CD4-positive, alpha-beta memory T cell (primary cell): ENCODE measurements at regions not wholly inside any gene's neighbourhood (a gene's known extent, or its start where the extent isn't known, plus 50 kb on each side); places are given as distances from the start of the nearest gene placed in this dataset.

Experiments used
- CTCF ChIA-PET: fragments of 350-600 bp; sonication (Branson Sonifier 250); formaldehyde crosslinking; loops from one replicate; lab custom pipeline; 2021; ENCODE audit warnings: inconsistent platforms; ENCODE audit not compliant: partially characterized antibody; lab: Charles Lee
- POLR2A ChIA-PET: fragments of 350-600 bp; sonication (Branson Sonifier 250); formaldehyde crosslinking; loops from one replicate; lab custom pipeline; 2021; ENCODE audit not compliant: partially characterized antibody; lab: Charles Lee
- DNase-seq, 5 donors: peaks; one replicate each; pipeline versions ENCODE4 v3.0.0 to v3.0.0-alpha.2; 2020 to 2022; ENCODE audit warnings: mixed read lengths in 1 of 5
- H3K27ac ChIP-seq: one replicate; pipeline ENCODE4 v1.7.0; 2013; ENCODE audit warnings: low read depth, low read length
- H3K27me3 ChIP-seq: 2 replicates; pipeline ENCODE4 v1.7.0; 2013; ENCODE audit warnings: mild to moderate bottlenecking, low read length, moderate library complexity; ENCODE audit not compliant: insufficient read depth
- H3K36me3 ChIP-seq: 2 replicates; pipeline ENCODE4 v1.7.0; 2013; ENCODE audit warnings: mild to moderate bottlenecking, low read length, moderate library complexity; ENCODE audit not compliant: insufficient read depth
- H3K4me1 ChIP-seq: 2 replicates; pipeline ENCODE4 v1.7.0; 2013; ENCODE audit warnings: mild to moderate bottlenecking, low read length, moderate library complexity; ENCODE audit not compliant: insufficient read depth
- H3K4me3 ChIP-seq, 2 donors: one replicate each; pipeline ENCODE4 v1.7.0; 2013; ENCODE audit warnings: low read length in 2 of 2, mild to moderate bottlenecking in 1 of 2
- H3K9me3 ChIP-seq, 2 donors: one replicate each; pipeline ENCODE4 v1.7.0; 2013; ENCODE audit warnings: low read length in 2 of 2, control low read depth in 1 of 2; ENCODE audit not compliant: control insufficient read depth in 1 of 2
- H3K27ac Mint-ChIP-seq, 7 donors: one replicate each; pipeline ENCODE4 v1.8.0; 2020 to 2021; ENCODE audit warnings: mixed read lengths in 7 of 7, mild to moderate bottlenecking in 6 of 7, inconsistent platforms in 3 of 7, moderate library complexity in 3 of 7
- H3K27me3 Mint-ChIP-seq, 2 donors: one replicate each; pipeline ENCODE4 v1.8.0; 2020 to 2021; ENCODE audit warnings: mixed read lengths in 2 of 2
- H3K36me3 Mint-ChIP-seq, 2 donors: one replicate each; pipeline ENCODE4 v1.8.0; 2020 to 2021; ENCODE audit warnings: mixed read lengths in 2 of 2, inconsistent platforms in 1 of 2, mild to moderate bottlenecking in 1 of 2
- H3K4me1 Mint-ChIP-seq, 4 donors: one replicate each; pipeline ENCODE4 v1.8.0; 2020 to 2021; ENCODE audit warnings: mixed read lengths in 4 of 4, mild to moderate bottlenecking in 1 of 4
- H3K4me3 Mint-ChIP-seq, 8 donors: one replicate each; pipeline ENCODE4 v1.8.0; 2020 to 2021; ENCODE audit warnings: mixed read lengths in 8 of 8, mild to moderate bottlenecking in 7 of 8, moderate library complexity in 6 of 8, inconsistent platforms in 3 of 8
- H3K9me3 Mint-ChIP-seq, 8 donors: one replicate each; pipeline ENCODE4 v1.8.0; 2020 to 2021; ENCODE audit warnings: mixed read lengths in 8 of 8, mild to moderate bottlenecking in 5 of 8, inconsistent platforms in 3 of 8, moderate library complexity in 1 of 8
- intact Hi-C: fragments of 100-400 bp; cut with micrococcal nuclease; formaldehyde crosslinking; loops from one replicate; pipeline ENCODE4 v1.15.1; 2023

- ChIA-PET POLR2A (interaction anchor here (0.5 kb wide), 1 partner anchor 340 kb away, joined by 3 read pairs; no protein-coding TSS in a partner anchor), CTCF (no interaction called here)
- H3K4me3 ChIP-seq: no peak overlapping the region
These were observed 112.8 kb upstream of the GLS start for GRCh38 chr2:190767821-190768220.

GRCh38 chr2:190769258-190769657 is 111.4 kb upstream of the GLS start:
- intact Hi-C loops: no loop called here
- Mint-ChIP-seq H3K27ac (no peak overlapping the region), H3K36me3 (no peaks in the 10 kb centered on the region), H3K4me3 (no peak overlapping the region), H3K9me3 (peaks cover 0 to 2% (median 0%) of the 10 kb centered on the region in 8 donors), H3K27me3 (no peaks in the 10 kb centered on the region), H3K4me1 (no peaks in the 10 kb centered on the region)
- POLR2A ChIA-PET: no interaction called here
- CTCF ChIA-PET: no interaction called here
- no peaks in the 10 kb centered on the region for H3K9me3 ChIP-seq
- no peaks in the 10 kb centered on the region for H3K4me1 ChIP-seq
- H3K27ac ChIP-seq: no peak overlapping the region
- no peaks in the 10 kb centered on the region for H3K36me3 ChIP-seq
- DNase-seq: no peak
- H3K27me3 ChIP-seq: no peaks in the 10 kb centered on the region
- no peak overlapping the region for H3K4me3 ChIP-seq

More at GRCh38 chr2:190767821-190768220, 112.8 kb upstream of the GLS start:
- no peak overlapping the region for H3K27ac ChIP-seq
- intact Hi-C loops: no loop called here
- H3K27me3 Mint-ChIP-seq: no peaks in the 10 kb centered on the region
- peaks cover 0 to 2% (median under 1%) of the 10 kb centered on the region in 4 donors for H3K4me1 Mint-ChIP-seq
- H3K36me3 ChIP-seq: no peaks in the 10 kb centered on the region
- H3K27ac Mint-ChIP-seq: no peak overlapping the region
- H3K36me3 Mint-ChIP-seq: no peaks in the 10 kb centered on the region
- no peaks in the 10 kb centered on the region for H3K27me3 ChIP-seq
- H3K9me3 ChIP-seq: no peaks in the 10 kb centered on the region
- H3K9me3 Mint-ChIP-seq: peaks cover 0 to 1% (median 0%) of the 10 kb centered on the region in 8 donors
- no peak overlapping the region for H3K4me3 Mint-ChIP-seq
- H3K4me1 ChIP-seq: no peaks in the 10 kb centered on the region
- no peak for DNase-seq

- peaks cover 0 to 3% of the 10 kb centered on the region in 2 donors for H3K36me3 Mint-ChIP-seq
- Histone ChIP-seq H3K9me3 (no peaks in the 10 kb centered on the region), H3K27me3 (no peaks in the 10 kb centered on the region), H3K4me3 (no peak overlapping the region), H3K27ac (no peak overlapping the region), H3K36me3 (no peaks in the 10 kb centered on the region), H3K4me1 (no peaks in the 10 kb centered on the region)
- intact Hi-C loops: no loop called here
- DNase-seq: no peak
- no peaks in the 10 kb centered on the region for H3K4me1 Mint-ChIP-seq
- CTCF ChIA-PET: no interaction called here
- H3K27ac Mint-ChIP-seq: no peak overlapping the region
- no peak overlapping the region for H3K4me3 Mint-ChIP-seq
- H3K9me3 Mint-ChIP-seq: peaks cover 0 to 4% (median 0%) of the 10 kb centered on the region in 8 donors
- POLR2A ChIA-PET: no interaction called here
- H3K27me3 Mint-ChIP-seq: peaks cover 4 to 11% of the 10 kb centered on the region in 2 donors
These were observed 108.9 kb upstream of the GLS start for GRCh38 chr2:190771726-190772125.

GRCh38 chr2:190780594-190780993 is 100.0 kb upstream of the GLS start:
- CTCF ChIA-PET: interaction anchor here (0.6 to 2.9 kb wide), 16 partner anchors 9 to 1382 kb away, joined by 3 to 11 read pairs (median 4); no protein-coding TSS in a partner anchor
- Mint-ChIP-seq H3K9me3 (peaks cover 0 to 4% (median 0%) of the 10 kb centered on the region in 8 donors), H3K4me3 (no peak overlapping the region), H3K4me1 (peaks cover 0 to 3% (median 1%) of the 10 kb centered on the region in 4 donors), H3K27me3 (peaks cover 5 to 14% of the 10 kb centered on the region in 2 donors), H3K27ac (no peak overlapping the region), H3K36me3 (peaks cover 0 to 3% of the 10 kb centered on the region in 2 donors)
- H3K4me1 ChIP-seq: no peaks in the 10 kb centered on the region
- no peaks in the 10 kb centered on the region for H3K27me3 ChIP-seq
- no peak overlapping the region for H3K4me3 ChIP-seq
- intact Hi-C loops: loop anchor here (5.0 to 10.0 kb wide), 2 partner anchors 267 to 744 kb away; no protein-coding TSS in a partner anchor
- H3K9me3 ChIP-seq: no peaks in the 10 kb centered on the region
- H3K27ac ChIP-seq: no peak overlapping the region
- POLR2A ChIA-PET: no interaction called here
- H3K36me3 ChIP-seq: no peaks in the 10 kb centered on the region
- DNase-seq: no peak

GRCh38 chr2:190781604-190782198 is 98.9 kb upstream of the GLS start:
- Mint-ChIP-seq H3K4me3 (no peak overlapping the region), H3K27ac (peak overlapping the region in 1 of 7 donors; percentile 65), H3K9me3 (peaks cover 0 to 2% (median 0%) of the 10 kb centered on the region in 8 donors), H3K4me1 (peaks cover 0 to 3% (median 1%) of the 10 kb centered on the region in 4 donors), H3K27me3 (peaks cover 3 to 9% of the 10 kb centered on the region in 2 donors), H3K36me3 (no peaks in the 10 kb centered on the region)
- intact Hi-C loops: loop anchor here (1.0 to 10.0 kb wide), 5 partner anchors 167 to 743 kb away; no protein-coding TSS in a partner anchor
- CTCF ChIA-PET: interaction anchor here (0.6 to 2.9 kb wide), 9 partner anchors 8 to 374 kb away, joined by 3 to 11 read pairs (median 3); no protein-coding TSS in a partner anchor
- Histone ChIP-seq H3K27ac (no peak overlapping the region), H3K36me3 (no peaks in the 10 kb centered on the region), H3K9me3 (no peaks in the 10 kb centered on the region), H3K4me3 (no peak overlapping the region), H3K27me3 (no peaks in the 10 kb centered on the region), H3K4me1 (no peaks in the 10 kb centered on the region)
- peak in 4 of 5 donors; percentile 35 to 51 (median 50) for DNase-seq
- POLR2A ChIA-PET: no interaction called here

- no peak for DNase-seq
- H3K36me3 Mint-ChIP-seq: no peaks in the 10 kb centered on the region
- Histone ChIP-seq H3K4me1 (no peaks in the 10 kb centered on the region), H3K27me3 (no peaks in the 10 kb centered on the region), H3K36me3 (no peaks in the 10 kb centered on the region), H3K27ac (no peak overlapping the region), H3K9me3 (no peaks in the 10 kb centered on the region), H3K4me3 (no peak overlapping the region)
- peak overlapping the region in 1 of 7 donors; percentile 66 for H3K27ac Mint-ChIP-seq
- ChIA-PET POLR2A (no interaction called here), CTCF (interaction anchor here (0.6 to 3.1 kb wide), 4 partner anchors 23 to 258 kb away, joined by 3 to 11 read pairs (median 6); no protein-coding TSS in a partner anchor)
- no peak overlapping the region for H3K4me3 Mint-ChIP-seq
- intact Hi-C loops: loop anchor here (5.0 to 10.0 kb wide), 2 partner anchors 265 to 743 kb away; no protein-coding TSS in a partner anchor
- H3K27me3 Mint-ChIP-seq: peaks cover 2 to 8% of the 10 kb centered on the region in 2 donors
- peaks cover 0 to 3% (median 1%) of the 10 kb centered on the region in 4 donors for H3K4me1 Mint-ChIP-seq
- H3K9me3 Mint-ChIP-seq: peaks cover 0 to 2% (median 0%) of the 10 kb centered on the region in 8 donors
These were observed 98.4 kb upstream of the GLS start for GRCh38 chr2:190782264-190782663.

GRCh38 chr2:190783513-190784263 is 96.9 kb upstream of the GLS start:
- no peaks in the 10 kb centered on the region for H3K9me3 ChIP-seq
- intact Hi-C loops: loop anchor here (5.0 to 10.0 kb wide), 2 partner anchors 264 to 741 kb away; no protein-coding TSS in a partner anchor
- CTCF ChIA-PET: interaction anchor here (1.0 to 3.1 kb wide), 6 partner anchors 9 to 375 kb away, joined by 3 to 11 read pairs (median 5); no protein-coding TSS in a partner anchor
- no peaks in the 10 kb centered on the region for H3K27me3 ChIP-seq
- H3K27ac Mint-ChIP-seq: no peak overlapping the region
- H3K4me1 Mint-ChIP-seq: peaks cover 0 to 3% (median 1%) of the 10 kb centered on the region in 4 donors
- no peaks in the 10 kb centered on the region for H3K36me3 ChIP-seq
- H3K36me3 Mint-ChIP-seq: no peaks in the 10 kb centered on the region
- no peaks in the 10 kb centered on the region for H3K4me1 ChIP-seq
- no peak overlapping the region for H3K4me3 Mint-ChIP-seq
- POLR2A ChIA-PET: no interaction called here
- no peak overlapping the region for H3K27ac ChIP-seq
- peaks cover 0 to 2% (median 0%) of the 10 kb centered on the region in 8 donors for H3K9me3 Mint-ChIP-seq
- H3K4me3 ChIP-seq: no peak overlapping the region
- peaks cover 2 to 8% of the 10 kb centered on the region in 2 donors for H3K27me3 Mint-ChIP-seq
- DNase-seq: no peak
